Lung (tissue), 11 donors: ENCODE measurements at regions not wholly inside any gene's neighbourhood (a gene's known extent, or its start where the extent isn't known, plus 50 kb on each side); places are given as distances from the start of the nearest gene placed in this dataset.

Experiments used
- ATAC-seq: fragments of 200-7000 bp; cut with Tn5 transposase; one replicate; pipeline ENCODE4 v1.9.1; 2020; ENCODE audit warnings: moderate number of reproducible peaks; ENCODE audit not compliant: insufficient read depth, low FRiP score
- DNase-seq, 3 donors: peaks; one replicate each; pipeline ENCODE4 v3.0.0-alpha.2; 2013 to 2017
- H3K27ac ChIP-seq, 2 donors: one replicate each; pipeline ENCODE4 v1.5.1; 2013; ENCODE audit warnings: mild to moderate bottlenecking in 2 of 2, moderate library complexity in 2 of 2, control low read depth in 1 of 2, inconsistent platforms in 1 of 2, low read depth in 1 of 2, low read length in 1 of 2
- H3K27me3 ChIP-seq, 3 donors: one replicate each; pipeline ENCODE4 v1.5.1; 2013; ENCODE audit warnings: low read length in 2 of 3; ENCODE audit not compliant: control insufficient read depth in 3 of 3, insufficient read depth in 3 of 3
- H3K36me3 ChIP-seq, 4 donors: one replicate each; pipeline ENCODE4 v1.5.1; 2013; ENCODE audit warnings: low read length in 4 of 4, mild to moderate bottlenecking in 1 of 4, moderate library complexity in 1 of 4; ENCODE audit not compliant: control insufficient read depth in 4 of 4, insufficient read depth in 4 of 4
- H3K4me1 ChIP-seq, 5 donors: one replicate each; pipeline ENCODE4 v1.5.1; 2013; ENCODE audit warnings: low read length in 5 of 5, mild to moderate bottlenecking in 2 of 5, moderate library complexity in 1 of 5; ENCODE audit not compliant: control insufficient read depth in 5 of 5, insufficient read depth in 5 of 5
- H3K4me3 ChIP-seq: one replicate; pipeline ENCODE4 v1.5.1; 2013; ENCODE audit warnings: mild to moderate bottlenecking, control low read depth, moderate library complexity
- H3K9ac ChIP-seq, 2 donors: one replicate each; pipeline ENCODE4 v1.5.1; 2013; ENCODE audit warnings: low read length in 2 of 2, control low read depth in 1 of 2; ENCODE audit not compliant: insufficient read depth in 1 of 2
- H3K9me3 ChIP-seq, 4 donors: one replicate each; pipeline ENCODE4 v1.5.1; 2013; ENCODE audit warnings: low read length in 3 of 4, mild to moderate bottlenecking in 1 of 4, moderate library complexity in 1 of 4; ENCODE audit not compliant: control insufficient read depth in 4 of 4, insufficient read depth in 3 of 4
- CTCF ChIP-seq: IDR thresholded peaks from 2 replicates; pipeline ENCODE4 v1.5.1; 2012; ENCODE audit warnings: mild to moderate bottlenecking; ENCODE audit errors: control extremely low read depth, extremely low read depth
- WGBS, 2 donors: extraction: QIAGEN DNeasy Blood & Tissue Kit; methylation state at CpG; one replicate each; pipeline ENCODE4 v1.1.7; 2013; 5-methylcytosine and 5-hydroxymethylcytosine counted together
- donor health status: control.
- donor health status: control.
- donor health status: Bipolar disorder and iron deficiency.
- donor health status: healthy.
- donor health status: DM: yes; HTN: yes; CAD: no.

GRCh38 chr12:123080634-123081033, 70.3 kb downstream of the PITPNM2 start:
- Histone ChIP-seq H3K9me3 (no peaks in the 10 kb centered on the region), H3K36me3 (no peaks in the 10 kb centered on the region)
- ATAC-seq: no peak

GRCh38 chr12:123078531-123079155, 72.2 kb downstream of the PITPNM2 start:
- H3K4me3 ChIP-seq: no peak overlapping the region
- 82 to 86% methylated on average over 13 of the region's 13 CpGs for WGBS, 2 donors
- no peak overlapping the region for H3K9ac ChIP-seq
- H3K4me1 ChIP-seq: peaks cover 3 to 34% (median 12%) of the 10 kb centered on the region in 5 donors
- H3K36me3 ChIP-seq: no peaks in the 10 kb centered on the region
- H3K9me3 ChIP-seq: no peaks in the 10 kb centered on the region
- no peaks in the 10 kb centered on the region for H3K27me3 ChIP-seq
- TF ChIP-seq CTCF: no peak
- no peak for DNase-seq
- no peak for ATAC-seq
- no peak overlapping the region for H3K27ac ChIP-seq

More at GRCh38 chr12:123080634-123081033, 70.3 kb downstream of the PITPNM2 start:
- WGBS, 2 donors: 95 to 97% methylated on average over 4 of the region's 4 CpGs
- Histone ChIP-seq H3K27ac (no peak overlapping the region), H3K4me1 (peaks cover 0 to 38% (median 8%) of the 10 kb centered on the region in 5 donors), H3K27me3 (no peaks in the 10 kb centered on the region), H3K4me3 (no peak overlapping the region), H3K9ac (no peak overlapping the region)
- no peak for TF ChIP-seq CTCF
- DNase-seq: no peak

- TF ChIP-seq CTCF: no peak
- no peak overlapping the region for H3K4me3 ChIP-seq
- ATAC-seq (no peak), DNase-seq (no peak)
- no peaks in the 10 kb centered on the region for H3K9me3 ChIP-seq
- no peak overlapping the region for H3K27ac ChIP-seq
- H3K9ac ChIP-seq: no peak overlapping the region
- 91 to 93% methylated on average over 10 to 12 of the region's 12 CpGs for WGBS, 2 donors
- no peaks in the 10 kb centered on the region for H3K27me3 ChIP-seq
- H3K36me3 ChIP-seq: no peaks in the 10 kb centered on the region
- peaks cover 3 to 30% (median 12%) of the 10 kb centered on the region in 5 donors for H3K4me1 ChIP-seq
These were observed 72.8 kb downstream of the PITPNM2 start for GRCh38 chr12:123078120-123078465.
